Erythroblast (primary cell): ENCODE measurements at regions not wholly inside any gene's neighbourhood (a gene's known extent, or its start where the extent isn't known, plus 50 kb on each side); places are given as distances from the start of the nearest gene placed in this dataset.
"Not testable (repeated sequence)": the region's sequence is repeated elsewhere in the genome, so short reads cannot be mapped to it uniquely, and the experiment has no call there.

Experiments used
- DNase-seq, 2 experiments: peaks; one replicate each; lab custom pipeline; 2025; lab: John Stamatoyannopoulos, UW
- GATA1 ChIP-seq: IDR thresholded peaks from 2 replicates; pipeline ENCODE4 v1.6.1; 2011; ENCODE audit warnings: low read depth, mild to moderate bottlenecking, control low read depth, low read length, moderate library complexity
- POLR2A ChIP-seq: IDR thresholded peaks from 2 replicates; pipeline ENCODE4 v1.6.1; 2011; ENCODE audit warnings: mild to moderate bottlenecking, low read length

GRCh38 chr4:130675266-130675665, 1579.3 kb downstream of the C4orf33 start:
- TF ChIP-seq GATA1 (no peak), POLR2A (no peak)
- DNase-seq: no peak

GRCh38 chr4:130689181-130689580, 1593.2 kb downstream of the C4orf33 start:
- DNase-seq: no peak
- TF ChIP-seq POLR2A: no peak
- no peak for TF ChIP-seq GATA1

- TF ChIP-seq GATA1 (no peak), POLR2A (no peak)
- DNase-seq: no peak
Observed at GRCh38 chr4:130698251-130698650, 1602.3 kb downstream of the C4orf33 start.

GRCh38 chr4:130699004-130699403, 1603.1 kb downstream of the C4orf33 start:
- DNase-seq: no peak
- no peak for TF ChIP-seq POLR2A
- no peak for TF ChIP-seq GATA1

- no peak for DNase-seq
- TF ChIP-seq GATA1: no peak
- no peak for TF ChIP-seq POLR2A
Observed at GRCh38 chr4:130703211-130703935, 1607.4 kb downstream of the C4orf33 start.

GRCh38 chr4:130705023-130705422, 1609.1 kb downstream of the C4orf33 start:
- no peak for TF ChIP-seq GATA1
- no peak for TF ChIP-seq POLR2A

GRCh38 chr4:130712038-130712437, 1616.1 kb downstream of the C4orf33 start:
- TF ChIP-seq POLR2A (no peak), GATA1 (no peak)
- no peak for DNase-seq

More at GRCh38 chr4:130705023-130705422, 1609.1 kb downstream of the C4orf33 start:
- DNase-seq: no peak

- no peak for DNase-seq
- TF ChIP-seq POLR2A (no peak), GATA1 (no peak)
Observed at GRCh38 chr4:130714006-130714405, 1618.1 kb downstream of the C4orf33 start.

- no peak for DNase-seq
- no peak for TF ChIP-seq GATA1
- TF ChIP-seq POLR2A: no peak
Observed at GRCh38 chr4:130722361-130722760, 1626.4 kb downstream of the C4orf33 start.

GRCh38 chr4:130736436-130737185, 1640.7 kb downstream of the C4orf33 start:
- TF ChIP-seq POLR2A: no peak
- TF ChIP-seq GATA1: no peak
- DNase-seq: no peak

GRCh38 chr4:130738233-130738632, 1642.3 kb downstream of the C4orf33 start:
- DNase-seq: no peak
- TF ChIP-seq POLR2A: no peak
- no peak for TF ChIP-seq GATA1

- no peak for DNase-seq
Observed at GRCh38 chr4:130747842-130748241, 1651.9 kb downstream of the C4orf33 start.

GRCh38 chr4:130753926-130754325, 1658.0 kb downstream of the C4orf33 start:
- no peak for TF ChIP-seq GATA1
- DNase-seq: no peak

More at GRCh38 chr4:130747842-130748241, 1651.9 kb downstream of the C4orf33 start:
- TF ChIP-seq POLR2A: no peak
- TF ChIP-seq GATA1: no peak

- DNase-seq: no peak
- TF ChIP-seq POLR2A: no peak
Observed at GRCh38 chr4:130760246-130760645, 1664.3 kb downstream of the C4orf33 start.

- not testable (repeated sequence) for DNase-seq
Observed at GRCh38 chr4:130767384-130767783, 1671.4 kb downstream of the C4orf33 start.

- DNase-seq: not testable (repeated sequence)
Observed at GRCh38 chr4:130772966-130773365, 1677.0 kb downstream of the C4orf33 start.
